GM18505 (cell line): ENCODE measurements at regions not wholly inside any gene's neighbourhood (a gene's known extent, or its start where the extent isn't known, plus 50 kb on each side); places are given as distances from the start of the nearest gene placed in this dataset.

Experiments used
- ATAC-seq: cut with Tn5 transposase; IDR thresholded peaks from one replicate; pipeline ENCODE4 v1.9.1; 2021; ENCODE audit not compliant: unreplicated experiment
- POLR2A ChIP-seq: IDR thresholded peaks from 4 replicates; pipeline ENCODE4 v1.6.1; 2011; ENCODE audit warnings: borderline replicate concordance; ENCODE audit not compliant: insufficient read depth, insufficient read length; ENCODE audit errors: extremely low read depth

DNA sequence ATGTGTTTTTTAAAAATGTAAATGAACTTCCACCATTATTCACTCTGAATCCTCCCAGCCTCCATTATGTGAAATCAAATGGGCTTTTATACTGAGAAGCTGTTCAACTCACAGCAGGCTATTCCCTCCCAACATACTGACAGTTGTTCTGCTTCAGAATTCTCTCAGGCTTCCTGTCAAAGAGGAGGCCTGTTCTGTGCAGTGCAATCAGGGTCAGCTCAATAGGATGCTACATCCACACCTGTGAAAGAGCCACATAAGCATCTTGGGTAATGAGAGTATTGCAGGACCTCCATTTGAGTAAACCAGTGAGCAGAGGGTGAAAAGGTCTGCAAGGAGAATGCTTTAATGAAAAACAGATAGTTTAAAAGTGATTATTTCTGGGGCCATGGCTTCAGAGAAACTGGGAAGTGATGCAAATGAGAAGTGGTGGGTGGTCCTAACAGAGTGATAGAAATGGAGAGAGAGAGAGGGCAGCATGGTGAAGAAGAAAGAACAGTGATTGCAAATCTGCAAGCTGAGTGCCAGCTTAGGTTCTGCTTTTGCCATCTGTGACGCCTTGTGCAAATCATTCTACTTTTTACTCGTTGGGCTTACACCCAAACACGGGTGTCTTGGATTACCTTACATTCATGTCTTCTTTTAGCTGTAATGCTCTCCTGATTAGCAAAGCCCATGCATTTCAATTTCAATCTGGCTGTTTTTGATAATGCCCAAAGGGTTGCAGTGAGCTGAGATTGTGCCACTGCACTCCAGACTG lies 202.5 kb upstream of the NMUR2 start:
- TF ChIP-seq POLR2A: no peak
- ATAC-seq: no peak

DNA sequence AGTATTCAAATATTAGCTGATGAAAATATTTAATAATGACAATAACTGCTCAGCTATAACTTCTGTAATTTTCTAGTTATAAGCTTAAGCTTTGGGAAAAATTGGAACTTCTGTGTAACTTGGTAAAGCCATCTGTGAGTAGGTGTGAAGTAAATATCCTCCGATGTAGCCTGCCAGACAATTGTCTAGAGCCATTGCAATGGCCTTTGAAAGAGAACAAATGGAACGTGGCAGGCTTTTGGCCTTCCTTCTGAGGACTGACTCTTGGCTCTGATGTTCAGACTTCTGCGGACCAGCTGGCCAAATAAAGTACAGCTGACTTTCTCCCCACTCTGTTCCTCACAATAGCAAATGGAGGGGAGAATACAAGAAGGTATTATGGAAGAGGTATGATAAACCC lies 203.4 kb upstream of the NMUR2 start:
- no peak for ATAC-seq
- TF ChIP-seq POLR2A: no peak

DNA sequence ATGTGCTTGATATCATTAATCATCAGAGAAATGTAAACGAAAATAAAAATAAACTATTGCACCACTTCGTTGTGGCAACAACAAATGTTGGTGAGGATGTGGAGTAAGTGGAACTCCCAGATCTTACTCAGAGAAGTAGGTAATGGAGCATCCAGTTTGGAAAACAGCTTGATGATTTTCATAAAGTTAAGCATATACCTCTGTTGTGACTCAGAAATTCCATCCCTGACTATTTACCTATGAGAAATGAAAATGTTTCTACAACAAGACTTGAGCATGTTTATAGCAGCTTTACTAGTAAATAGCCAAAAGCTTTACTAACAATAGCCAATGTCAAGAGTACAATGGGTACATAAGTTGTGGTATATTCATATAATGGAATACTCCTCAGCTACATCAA lies 214.7 kb upstream of the NMUR2 start:
- no peak for ATAC-seq
- TF ChIP-seq POLR2A: no peak

GRCh38 chr5:152622628-152623027 lies 217.5 kb upstream of the NMUR2 start:
- TF ChIP-seq POLR2A: no peak
- no peak for ATAC-seq

- ATAC-seq: no peak
- TF ChIP-seq POLR2A: no peak
These were observed 218.9 kb upstream of the NMUR2 start for GRCh38 chr5:152623951-152624350.

- no peak for TF ChIP-seq POLR2A
- no peak for ATAC-seq
These were observed 220.6 kb upstream of the NMUR2 start for GRCh38 chr5:152625696-152626095.

- ATAC-seq: no peak
- no peak for TF ChIP-seq POLR2A
These were observed 226.1 kb upstream of the NMUR2 start for GRCh38 chr5:152631221-152631620.

DNA sequence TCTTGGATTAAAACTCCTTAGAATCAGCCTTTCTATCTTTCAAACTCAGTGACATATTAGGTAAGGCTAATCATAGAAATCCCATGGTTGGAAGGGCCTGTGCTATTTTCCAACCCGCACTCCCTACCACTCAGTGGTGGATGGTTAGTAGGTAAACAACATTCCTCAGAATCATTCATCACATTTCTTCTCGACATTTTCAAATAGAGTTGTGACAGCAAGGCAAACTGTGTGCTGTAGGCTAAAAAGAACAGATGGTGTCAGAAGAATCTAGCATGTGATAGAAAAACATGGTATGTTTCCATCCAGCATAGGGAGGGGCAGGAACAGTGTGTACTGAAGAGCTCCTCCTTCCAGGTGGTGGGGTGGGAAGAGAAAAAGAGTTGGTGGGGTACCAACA lies 227.3 kb upstream of the NMUR2 start:
- no peak for TF ChIP-seq POLR2A
- ATAC-seq: no peak

DNA sequence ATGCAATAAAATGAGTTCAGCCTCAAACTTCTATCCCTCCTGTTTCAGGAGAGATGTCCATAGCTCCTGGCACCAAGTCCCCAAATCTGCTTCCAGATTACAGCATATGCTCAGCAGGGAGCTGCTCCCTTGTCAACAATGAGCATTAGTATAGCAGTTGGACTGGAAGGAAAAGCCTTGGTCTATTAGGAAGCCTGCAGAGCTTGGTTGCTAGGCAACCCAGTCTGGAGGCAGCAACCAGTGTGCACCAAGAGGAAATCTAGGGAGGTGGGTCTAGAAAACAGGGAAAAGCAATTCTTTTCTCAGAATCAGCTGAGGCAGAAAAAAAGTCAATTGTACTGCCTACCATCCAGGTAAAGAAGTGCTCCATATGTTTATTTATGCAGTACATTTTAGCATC lies 229.5 kb upstream of the NMUR2 start:
- ATAC-seq: no peak
- no peak for TF ChIP-seq POLR2A

DNA sequence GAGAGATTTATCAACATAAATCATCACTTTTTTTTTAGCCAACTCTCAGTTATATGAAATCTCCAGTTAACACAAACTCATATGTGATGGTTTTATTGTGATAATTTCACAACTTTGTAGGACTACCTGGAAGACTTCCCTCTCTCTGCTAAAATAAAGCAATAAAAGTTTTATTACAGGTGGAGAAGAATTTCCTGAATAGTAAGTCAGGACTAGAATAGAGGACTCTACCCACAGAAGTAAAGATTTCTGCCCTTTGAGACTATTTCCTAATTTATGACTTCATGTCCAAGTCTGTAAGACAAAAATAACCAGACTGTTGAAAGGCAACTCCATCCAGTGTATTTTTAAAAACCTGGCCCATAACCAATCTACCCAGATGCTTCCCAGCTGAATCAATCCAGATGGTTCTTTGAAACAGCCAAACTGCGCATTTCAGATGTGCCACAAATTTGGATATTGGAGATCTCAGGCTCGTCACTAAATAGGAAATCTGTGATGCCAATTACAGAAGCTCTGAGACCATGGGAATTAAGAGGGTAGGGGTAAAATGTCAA lies 234.0 kb upstream of the NMUR2 start:
- TF ChIP-seq POLR2A: no peak
- no peak for ATAC-seq

DNA sequence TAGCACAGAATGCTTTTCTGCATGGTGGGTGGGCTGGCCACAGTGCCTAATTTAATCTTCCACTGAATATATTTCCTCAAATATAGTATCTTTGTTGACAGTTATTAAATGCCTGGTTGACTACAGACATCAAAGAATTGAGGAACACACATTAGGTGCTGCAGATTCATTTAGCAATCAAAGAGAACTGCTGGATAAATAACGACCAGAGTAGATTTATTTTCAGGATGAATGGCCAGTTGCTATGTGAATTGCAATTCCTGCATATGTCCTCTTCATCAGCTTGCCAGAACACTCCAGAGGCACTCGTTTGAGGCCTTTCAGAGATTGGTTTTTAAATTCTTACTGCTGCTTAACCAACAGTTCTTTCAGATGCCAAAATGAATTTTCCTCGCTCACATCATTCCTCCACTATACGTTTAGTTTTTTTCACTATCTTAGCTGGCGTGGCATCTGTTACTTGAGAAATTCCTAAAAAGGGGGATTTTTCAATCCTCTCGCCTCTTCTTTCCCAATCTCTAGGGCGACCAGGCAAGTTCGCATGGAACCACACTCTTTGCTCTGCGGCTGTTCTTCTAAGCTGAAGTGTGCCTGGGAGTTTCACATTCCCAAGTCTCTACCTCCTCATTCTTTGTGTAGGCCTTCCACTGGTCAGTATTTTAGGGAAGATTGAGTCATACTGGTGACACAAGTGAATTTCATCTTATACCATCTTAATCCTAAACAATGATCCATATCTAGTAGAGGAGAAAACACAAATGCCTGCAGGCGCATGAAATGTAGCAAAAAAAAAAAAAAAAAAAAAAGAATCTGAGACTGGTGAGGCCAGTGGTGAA lies 237.1 kb upstream of the NMUR2 start:
- no peak for ATAC-seq
- no peak for TF ChIP-seq POLR2A

GRCh38 chr5:152642880-152643279 lies 237.8 kb upstream of the NMUR2 start:
- no peak for ATAC-seq

DNA sequence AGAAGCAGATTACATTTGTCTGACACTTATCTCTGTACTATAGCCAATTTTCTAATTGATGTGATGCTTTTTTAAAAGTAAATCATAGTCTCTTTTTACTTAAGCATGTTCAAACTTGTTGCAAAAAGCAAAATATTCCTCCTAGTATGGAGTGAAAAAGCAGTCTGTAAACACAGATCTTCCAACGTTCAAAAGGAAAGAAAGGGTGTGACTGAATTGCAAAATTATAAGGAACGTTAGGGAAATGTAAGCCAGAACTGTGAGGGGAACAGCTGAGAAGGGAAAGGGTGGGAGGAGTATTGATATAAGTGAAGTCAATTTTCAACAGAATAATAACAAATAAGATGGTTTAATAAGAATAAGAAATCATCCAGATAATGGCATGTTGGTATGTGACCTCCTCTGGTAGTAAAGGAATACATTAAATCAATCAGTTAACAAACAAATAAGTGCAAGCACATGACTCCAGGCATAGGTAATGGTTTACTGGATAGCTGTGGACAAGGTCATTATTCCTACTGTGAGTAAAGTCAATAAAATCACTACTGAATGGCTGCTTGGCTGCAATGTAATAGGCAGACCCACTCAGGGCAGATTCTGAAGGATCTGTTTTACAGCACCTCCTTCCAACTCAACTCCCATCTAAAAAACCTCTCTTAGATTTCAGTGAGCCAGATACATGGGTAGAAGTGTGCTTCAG lies 239.1 kb upstream of the NMUR2 start:
- no peak for ATAC-seq
- no peak for TF ChIP-seq POLR2A

More at GRCh38 chr5:152642880-152643279, 237.8 kb upstream of the NMUR2 start:
- no peak for TF ChIP-seq POLR2A
